ENCODE measurements at regions not wholly inside any gene's neighbourhood (a gene's known extent, or its start where the extent isn't known, plus 50 kb on each side); places are given as distances from the start of the nearest gene placed in this dataset.

DNA sequence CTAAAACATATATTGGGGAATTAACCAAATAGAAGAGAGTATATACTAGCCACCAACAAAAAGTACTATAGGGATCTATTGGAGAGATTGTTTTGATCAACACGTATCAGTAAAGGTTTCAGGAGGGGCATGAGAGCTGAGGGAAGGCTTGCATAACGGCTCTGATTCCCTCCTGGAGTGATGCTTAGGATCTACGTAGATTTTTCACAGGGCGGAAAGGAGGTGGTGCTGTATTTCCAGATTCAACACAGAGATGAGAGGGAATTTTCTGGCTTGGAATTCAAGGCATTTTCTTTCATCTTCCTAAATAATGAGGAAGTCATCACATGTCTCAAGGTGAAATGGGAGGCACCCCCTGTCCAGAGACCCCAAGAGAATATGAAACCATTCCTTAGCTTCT lies 443.8 kb downstream of the CMPK2 start:
- POLR2A ChIA-PET = no interaction called here
- Histone ChIP-seq H2AFZ (ENCODE audit: low read length) (no peak overlapping the region), H3K79me2 (ENCODE audit: insufficient read depth, low read length) (no peaks in the 10 kb centered on the region), H3K9me3 (ENCODE audit: low read length) (peaks cover 10% of the 10 kb centered on the region; the same call in 1 of the 2 replicates), H4K20me1 (ENCODE audit: insufficient read depth, low read length) (no peaks in the 10 kb centered on the region), H3K9ac (ENCODE audit: insufficient read depth, low read depth, low read length) (no peak overlapping the region), H3K36me3 (replicated peaks in 1 of 2; ENCODE audit: control insufficient read depth in 1 of 2, insufficient read depth in 2 of 2, low read length in 2 of 2) (no peaks in the 10 kb centered on the region), H3K27me3 (ENCODE audit: control insufficient read depth in 1 of 2, insufficient read depth in 2 of 2, low read length in 2 of 2) (no peaks in the 10 kb centered on the region), H3K4me1 (ENCODE audit: insufficient read depth, low read length) (no peaks in the 10 kb centered on the region), H3K27ac (ENCODE audit: extremely low read length, insufficient read depth, low read length) (no peak overlapping the region), H3K4me3 (replicated peaks in 1 of 3; ENCODE audit: insufficient read depth in 1 of 3, low read depth in 2 of 3, low read length in 3 of 3) (no peak overlapping the region), H3K4me2 (ENCODE audit: low read depth, low read length) (no peak overlapping the region)
- DNase-seq (ENCODE audit: low spot score) (no peak), FAIRE-seq (no peak), ATAC-seq (no peak)
- WGBS (ENCODE audit: low lambda C conversion rate) = 8% methylated on average over 4 of the region's 4 CpGs
- CTCF ChIA-PET (ENCODE audit: low intra/inter-chr PET ratio, low total read pairs) = no interaction called here
- in situ Hi-C loops (cut with HindIII; ENCODE audit: extremely low pct_ligation_motif_present, low pct_unique_long_range_greater_than_20kb) = no loop called here
- no TSS peak for BruUV-seq (replicated peaks)
- TF ChIP-seq, protein P1, sequence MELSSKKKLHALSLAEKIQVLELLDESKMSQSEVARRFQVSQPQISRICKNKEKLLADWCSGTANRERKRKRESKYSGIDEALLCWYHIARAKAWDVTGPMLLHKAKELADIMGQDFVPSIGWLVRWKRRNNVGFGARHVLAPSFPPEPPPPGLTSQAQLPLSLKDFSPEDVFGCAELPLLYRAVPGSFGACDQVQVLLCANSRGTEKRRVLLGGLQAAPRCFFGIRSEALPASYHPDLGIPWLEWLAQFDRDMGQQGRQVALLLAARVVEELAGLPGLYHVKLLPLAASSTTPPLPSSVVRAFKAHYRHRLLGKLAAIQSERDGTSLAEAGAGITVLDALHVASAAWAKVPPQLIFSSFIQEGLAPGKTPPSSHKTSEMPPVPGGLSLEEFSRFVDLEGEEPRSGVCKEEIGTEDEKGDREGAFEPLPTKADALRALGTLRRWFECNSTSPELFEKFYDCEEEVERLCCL (CRISPR knock-in tag; IDR thresholded peaks at IDR 0.05; ENCODE audit: borderline replicate concordance) = no peak
- TF ChIP-seq ZNF616 (CRISPR knock-in tag; IDR thresholded peaks at IDR 0.05; ENCODE audit: low read depth) (no peak), ZNF75D (CRISPR knock-in tag; IDR thresholded peaks at IDR 0.05; ENCODE audit: borderline replicate concordance) (no peak), BHLHE40 (IDR thresholded peaks at IDR 0.05; ENCODE audit: low read length) (no peak), NCOR1 (IDR thresholded peaks at IDR 0.05; ENCODE audit: borderline replicate concordance, low read length) (no peak), ZMAT3 (CRISPR knock-in tag; conservative IDR thresholded peaks at IDR 0.05) (no peak), PLRG1 (conservative IDR thresholded peaks at IDR 0.05) (no peak), ZNF460 (CRISPR knock-in tag; IDR thresholded peaks at IDR 0.05; ENCODE audit: borderline replicate concordance) (no peak), ZNF34 (CRISPR knock-in tag; IDR thresholded peaks at IDR 0.05; ENCODE audit: borderline replicate concordance) (no peak)
- TF ChIP-seq, protein P2, sequence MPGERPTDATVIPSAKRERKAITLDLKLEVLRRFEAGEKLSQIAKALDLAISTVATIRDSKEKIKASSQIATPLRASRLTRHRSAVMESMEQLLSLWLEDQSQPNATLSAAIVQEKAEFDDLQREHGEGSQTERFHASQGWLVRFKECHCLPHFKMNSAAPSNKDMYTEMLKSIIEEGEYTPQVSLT (CRISPR knock-in tag; IDR thresholded peaks at IDR 0.05; ENCODE audit: borderline replicate concordance, low read depth) = no peak
- TF ChIP-seq, protein P3, sequence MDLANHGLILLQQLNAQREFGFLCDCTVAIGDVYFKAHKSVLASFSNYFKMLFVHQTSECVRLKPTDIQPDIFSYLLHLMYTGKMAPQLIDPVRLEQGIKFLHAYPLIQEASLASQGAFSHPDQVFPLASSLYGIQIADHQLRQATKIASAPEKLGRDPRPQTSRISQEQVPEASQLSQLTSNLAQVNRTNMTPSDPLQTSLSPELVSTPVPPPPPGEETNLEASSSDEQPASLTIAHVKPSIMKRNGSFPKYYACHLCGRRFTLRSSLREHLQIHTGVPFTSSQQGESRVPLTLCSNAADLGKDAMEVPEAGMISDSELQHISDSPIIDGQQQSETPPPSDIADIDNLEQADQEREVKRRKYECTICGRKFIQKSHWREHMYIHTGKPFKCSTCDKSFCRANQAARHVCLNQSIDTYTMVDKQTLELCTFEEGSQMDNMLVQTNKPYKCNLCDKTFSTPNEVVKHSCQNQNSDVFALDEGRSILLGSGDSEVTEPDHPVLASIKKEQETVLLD (CRISPR knock-in tag; IDR thresholded peaks at IDR 0.05; ENCODE audit: low read depth) = no peak
- TF ChIP-seq, protein P4, sequence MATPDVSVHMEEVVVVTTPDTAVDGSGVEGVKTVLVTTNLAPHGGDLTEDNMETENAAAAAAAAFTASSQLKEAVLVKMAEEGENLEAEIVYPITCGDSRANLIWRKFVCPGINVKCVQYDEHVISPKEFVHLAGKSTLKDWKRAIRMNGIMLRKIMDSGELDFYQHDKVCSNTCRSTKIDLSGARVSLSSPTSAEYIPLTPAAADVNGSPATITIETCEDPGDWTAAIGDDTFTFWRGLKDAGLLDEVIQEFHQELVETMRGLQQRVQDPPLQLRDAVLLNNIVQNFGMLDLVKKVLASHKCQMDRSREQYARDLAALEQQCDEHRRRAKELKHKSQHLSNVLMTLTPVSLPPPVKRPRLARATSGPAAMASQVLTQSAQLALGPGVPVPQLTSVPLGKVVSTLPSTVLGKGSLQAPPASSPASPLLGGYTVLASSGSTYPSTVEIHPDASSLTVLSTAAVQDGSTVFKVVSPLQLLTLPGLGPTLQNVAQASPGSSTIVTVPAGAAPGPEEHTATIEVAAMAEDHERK (CRISPR knock-in tag; IDR thresholded peaks at IDR 0.05; ENCODE audit: low read depth) = no peak
- intact Hi-C loops (cut with micrococcal nuclease; ENCODE audit: unreplicated experiment) = no loop called here

Measured in HepG2 (cell line).